Hippocampal formation (tissue), 2 donors: ENCODE measurements at regions not wholly inside any gene's neighbourhood (a gene's known extent, or its start where the extent isn't known, plus 50 kb on each side); places are given as distances from the start of the nearest gene placed in this dataset.
A peak's percentile ranks its signal among the peaks of the same experiment; 100 is the strongest.
"Not testable (repeated sequence)": the region's sequence is repeated elsewhere in the genome, so short reads cannot be mapped to it uniquely, and the experiment has no call there.

Source experiments
- DNase-seq, 2 donors: peaks; one replicate each; lab custom pipeline; 2025; lab: John Stamatoyannopoulos, UW

DNA sequence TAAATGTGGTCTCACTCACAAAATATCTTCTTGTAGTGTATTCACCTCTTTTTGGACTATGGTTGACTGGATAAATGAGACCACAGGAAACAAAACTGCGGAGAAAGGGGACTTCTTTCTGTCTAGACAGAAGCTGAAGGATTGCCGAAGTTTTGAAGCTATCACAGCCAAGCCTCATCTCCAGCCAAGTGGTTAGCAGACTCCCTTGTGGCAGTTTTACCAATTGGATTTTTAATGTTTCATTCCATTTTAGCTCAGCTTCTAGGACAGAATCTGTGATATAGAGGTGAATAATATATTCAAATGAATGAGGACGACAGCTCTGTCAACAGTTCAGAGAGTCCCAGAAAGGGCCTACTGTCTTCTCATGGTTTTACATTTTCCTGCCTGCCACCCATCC lies 215.7 kb upstream of the ZNF608 start:
- no peak for DNase-seq

DNA sequence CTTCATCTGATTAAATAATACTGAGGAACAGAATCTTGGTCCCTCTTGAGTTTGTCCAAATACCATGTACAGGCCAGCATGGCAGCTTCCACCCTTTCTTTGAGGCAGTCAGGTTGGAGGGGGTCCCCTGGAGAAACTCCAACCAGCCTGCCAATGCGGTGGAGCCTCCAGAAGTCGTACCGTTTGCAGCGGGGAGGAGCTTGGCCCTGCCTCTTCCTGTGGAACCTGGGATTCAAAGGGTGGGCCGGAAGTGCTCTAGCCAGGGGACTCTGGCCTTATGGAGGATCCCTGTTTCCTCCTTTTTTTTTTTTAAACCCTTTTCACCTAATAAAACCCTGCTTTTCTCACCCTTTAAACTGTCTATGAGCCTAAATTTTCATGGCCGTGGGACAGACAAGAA lies 216.3 kb upstream of the ZNF608 start:
- no peak for DNase-seq

DNA sequence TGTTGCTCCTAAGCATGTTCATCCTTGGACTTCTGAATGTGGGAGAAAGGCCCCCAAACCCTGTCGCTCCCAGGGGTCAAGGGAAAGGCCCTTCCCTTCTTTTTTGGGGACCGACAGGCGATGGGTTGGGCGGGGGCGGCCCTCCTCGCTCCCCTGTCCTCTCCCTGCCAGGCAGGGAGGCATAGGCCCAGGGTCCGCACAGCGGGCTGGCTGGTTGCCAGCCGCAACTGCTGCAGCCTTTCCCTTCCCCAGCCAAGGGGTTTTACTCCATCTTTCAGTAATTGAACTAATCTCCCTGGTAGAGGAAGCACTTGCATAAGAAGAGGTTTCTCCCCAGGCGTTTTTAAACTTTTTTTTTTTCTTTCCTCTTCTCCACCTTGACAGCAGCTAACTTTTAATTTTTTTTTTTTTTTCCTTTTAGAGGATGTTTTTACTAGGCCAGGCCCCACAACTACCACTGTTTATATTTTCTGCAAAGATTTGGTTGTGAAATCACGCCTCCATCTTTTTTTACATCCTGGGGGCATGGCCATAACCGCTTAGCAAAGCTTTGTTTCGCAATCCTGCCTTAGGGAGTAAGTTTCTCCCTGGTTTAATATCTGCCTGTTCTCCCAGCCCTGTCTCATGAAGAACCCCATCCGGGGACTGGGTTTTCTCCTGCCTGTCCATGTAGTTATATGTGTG lies 216.9 kb upstream of the ZNF608 start:
- no peak for DNase-seq

DNA sequence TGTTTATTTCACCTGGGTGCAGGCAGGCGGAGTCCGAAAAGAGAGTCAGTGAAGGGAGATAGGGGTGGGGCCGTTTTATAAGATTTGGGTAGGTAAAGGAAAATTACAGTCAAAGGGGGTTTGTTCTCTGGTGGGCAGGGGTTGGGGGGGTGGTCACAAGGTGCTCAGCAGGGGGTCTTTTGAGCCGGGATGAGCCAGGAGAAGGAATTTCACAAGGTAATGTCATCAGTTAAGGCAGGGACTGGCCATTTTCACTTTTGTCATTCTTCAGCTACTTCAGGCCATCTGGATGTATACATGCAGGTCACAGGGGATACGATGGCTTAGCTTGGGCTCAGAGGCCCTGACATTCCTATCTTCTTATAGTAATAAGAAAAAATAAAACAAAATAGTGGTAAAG lies 220.3 kb upstream of the ZNF608 start:
- not testable (repeated sequence) for DNase-seq

DNA sequence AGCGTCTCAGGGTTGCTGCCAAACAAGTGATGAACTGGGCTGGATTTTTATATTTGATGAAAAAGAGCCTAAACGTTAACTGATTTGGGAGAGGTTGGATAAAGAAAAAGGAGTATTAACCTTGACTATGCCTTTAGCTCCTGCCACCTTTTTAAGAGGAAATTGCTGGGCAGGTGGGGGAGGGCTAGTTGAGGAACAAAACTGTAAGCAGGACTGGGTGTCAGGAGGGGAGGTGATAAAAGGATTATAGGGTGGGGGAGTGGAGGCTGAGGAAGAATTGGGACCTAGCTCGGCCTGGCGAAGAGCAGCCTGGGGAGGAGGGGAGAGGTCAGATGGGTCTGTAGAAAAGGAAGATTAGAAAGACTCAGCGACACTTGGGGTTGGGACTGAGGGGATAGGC lies 223.9 kb upstream of the ZNF608 start:
- not testable (repeated sequence) for DNase-seq

DNA sequence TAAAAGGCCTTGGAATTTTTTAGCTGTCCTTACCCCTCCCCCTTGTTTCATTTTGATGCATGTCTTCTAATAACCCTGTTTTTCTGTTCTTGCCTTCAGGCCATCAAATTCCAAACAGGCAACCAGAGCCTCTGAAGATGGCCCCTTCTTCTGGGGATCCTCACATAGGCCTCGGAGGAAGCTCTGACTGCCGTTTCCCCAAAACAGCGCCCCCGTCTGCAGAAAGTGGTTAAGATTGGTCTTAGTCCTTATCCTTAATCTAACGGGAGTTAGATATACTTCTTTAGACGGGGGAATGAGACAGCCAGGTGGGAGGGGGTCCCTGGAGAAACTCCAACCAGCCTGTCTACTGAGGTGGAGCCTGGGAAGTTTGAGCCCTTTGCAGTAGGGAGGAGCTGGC lies 226.3 kb upstream of the ZNF608 start:
- DNase-seq = no peak

DNA sequence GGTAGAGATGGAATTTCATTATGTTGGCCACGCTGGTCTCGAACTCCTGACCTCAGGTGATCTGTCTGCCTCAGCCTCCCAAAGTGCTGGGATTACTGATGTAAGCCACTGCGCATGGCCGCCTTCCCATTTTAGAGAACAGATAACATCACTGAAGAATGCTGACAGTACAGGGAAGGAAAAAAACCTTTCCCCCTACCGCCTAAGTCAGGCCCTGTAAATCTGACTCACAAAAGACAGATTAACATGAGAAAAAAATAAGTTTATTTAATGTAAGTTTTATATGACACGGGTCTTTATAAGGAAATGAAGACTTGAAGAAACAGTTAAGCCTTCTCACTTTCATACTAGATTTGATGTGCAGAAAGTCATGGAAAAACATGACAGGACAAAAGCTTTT lies 227.2 kb upstream of the ZNF608 start:
- DNase-seq = no peak

DNA sequence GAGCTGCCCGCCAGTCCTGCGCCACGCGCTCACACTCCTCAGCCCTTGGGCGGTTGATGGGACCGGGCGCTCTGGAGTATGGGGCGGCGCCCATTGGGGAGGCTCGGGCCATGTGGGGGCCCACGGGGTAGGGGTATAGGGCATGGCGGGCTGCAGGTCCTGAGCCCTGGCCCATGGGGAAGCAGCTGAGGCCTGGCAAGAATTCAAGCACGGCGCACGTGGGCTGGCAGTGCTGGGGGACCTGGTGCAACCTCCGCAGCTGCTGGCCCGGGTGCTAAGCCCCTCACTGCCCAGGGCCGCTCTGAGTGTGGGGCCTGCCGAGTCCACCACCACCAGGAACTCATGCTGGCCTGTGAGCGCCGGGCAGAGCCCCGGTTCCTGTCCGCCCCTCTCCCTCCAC lies 229.6 kb upstream of the ZNF608 start:
- no peak for DNase-seq

DNA sequence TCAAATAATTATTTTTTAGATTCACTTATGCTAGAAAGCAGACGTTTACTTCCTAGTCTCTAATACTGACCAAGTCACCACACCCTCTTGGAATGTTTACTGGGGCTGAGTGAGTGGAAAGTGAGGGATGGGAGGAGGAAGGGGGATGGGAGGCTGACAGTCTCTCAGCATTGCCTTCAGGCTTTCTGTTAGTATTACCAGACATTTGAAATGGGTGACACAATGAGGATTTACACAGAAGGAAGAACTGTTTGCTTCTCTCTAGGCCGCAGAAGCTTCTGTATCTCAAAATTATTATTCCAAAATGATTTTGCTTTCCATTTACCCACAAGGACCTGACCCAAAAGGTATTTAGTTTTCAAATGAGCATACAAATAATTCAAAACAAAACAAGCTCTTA lies 232.8 kb upstream of the ZNF608 start:
- DNase-seq = no peak

DNA sequence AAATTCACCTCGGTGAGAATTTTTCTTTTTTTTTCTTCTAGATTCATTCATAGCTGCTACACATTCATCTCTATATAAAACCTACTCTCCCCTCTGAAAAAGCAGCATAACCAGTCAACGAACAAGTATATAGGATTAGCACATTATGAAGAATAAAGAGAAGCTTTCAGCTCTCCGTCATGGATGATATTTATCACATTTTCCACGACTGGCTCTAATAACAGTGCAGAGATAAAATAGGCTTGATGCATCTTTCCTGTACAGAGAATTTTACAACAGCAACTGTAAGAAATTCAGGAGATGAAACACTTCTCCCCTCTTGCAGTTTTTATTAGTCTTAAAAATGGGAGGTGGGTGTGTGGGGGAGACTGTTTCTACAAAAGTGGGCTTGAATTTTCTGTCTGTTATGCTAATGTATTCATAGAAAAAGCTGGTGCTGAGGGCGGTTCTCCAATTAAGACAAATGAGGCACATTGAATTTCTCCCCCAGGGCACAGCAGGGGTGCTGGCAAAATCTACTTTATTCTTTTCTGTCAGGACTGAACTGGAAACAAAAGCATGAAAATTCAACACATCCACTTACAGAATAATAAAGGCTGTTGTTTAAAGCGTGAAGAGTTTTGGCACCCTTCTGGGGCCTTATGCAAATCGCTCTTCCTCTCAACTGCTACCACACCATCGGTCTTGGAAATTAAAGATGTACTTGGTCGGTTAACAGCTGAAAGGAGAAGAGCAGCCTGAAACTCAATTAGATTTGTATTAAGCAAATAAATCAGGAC lies 233.9 kb upstream of the ZNF608 start:
- DNase-seq = peak; percentile 60 to 92

DNA sequence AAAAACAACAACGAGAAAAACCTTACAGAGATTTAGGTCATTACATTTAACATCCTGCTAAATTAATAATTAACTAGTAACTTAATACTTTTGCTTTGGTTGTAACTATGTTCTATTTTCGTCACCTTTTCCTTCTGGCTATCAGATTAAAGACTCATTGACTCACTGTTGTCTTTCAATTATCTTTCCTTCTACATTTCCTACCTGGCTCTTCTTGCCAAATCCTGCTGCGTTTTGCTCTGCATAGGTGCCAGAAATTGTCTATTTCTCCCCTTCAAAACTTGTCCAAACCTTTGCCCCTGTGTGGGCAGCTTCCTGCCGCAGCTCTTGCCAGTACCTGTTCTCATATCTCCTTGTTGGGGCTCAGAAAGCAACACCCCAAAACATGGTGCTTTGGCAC lies 235.5 kb upstream of the ZNF608 start:
- DNase-seq = no peak

DNA sequence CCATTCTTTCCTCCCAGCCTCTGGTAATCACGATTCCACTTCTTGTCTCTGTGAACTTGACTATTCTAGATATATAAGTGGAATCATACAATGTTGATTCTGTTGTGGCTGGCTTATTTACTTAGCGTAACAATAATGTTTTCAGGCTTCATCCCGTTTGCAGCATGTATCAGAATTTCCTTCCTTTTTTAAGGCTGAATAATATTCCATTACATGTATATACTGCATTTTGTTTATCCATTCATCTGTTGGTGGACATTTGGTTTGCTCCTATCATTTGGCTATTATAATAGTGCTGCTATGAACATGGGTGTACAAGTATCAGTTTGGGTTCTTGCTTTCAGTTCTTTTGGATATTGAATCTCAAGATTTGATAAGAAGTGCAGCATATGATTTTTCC lies 239.7 kb upstream of the ZNF608 start:
- no peak for DNase-seq

DNA sequence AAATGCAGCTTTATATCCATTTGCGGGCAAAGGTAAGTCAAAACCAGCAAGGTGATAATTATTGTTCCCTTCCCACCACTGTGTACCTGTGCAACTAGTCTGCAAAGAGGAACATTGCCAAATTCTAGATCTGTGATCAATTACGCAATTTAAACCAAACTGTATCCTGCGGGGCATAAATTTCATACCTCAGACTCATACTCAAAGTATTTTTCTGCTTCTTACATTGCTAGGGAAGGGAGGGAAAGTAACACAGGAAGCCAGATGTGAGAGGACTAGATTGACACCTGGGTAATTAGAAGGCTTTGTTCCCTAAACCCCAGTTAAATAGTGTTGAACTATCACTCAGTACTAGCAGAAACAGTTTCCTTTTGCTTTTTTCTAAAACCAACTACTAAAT lies 240.2 kb upstream of the ZNF608 start:
- no peak for DNase-seq

DNA sequence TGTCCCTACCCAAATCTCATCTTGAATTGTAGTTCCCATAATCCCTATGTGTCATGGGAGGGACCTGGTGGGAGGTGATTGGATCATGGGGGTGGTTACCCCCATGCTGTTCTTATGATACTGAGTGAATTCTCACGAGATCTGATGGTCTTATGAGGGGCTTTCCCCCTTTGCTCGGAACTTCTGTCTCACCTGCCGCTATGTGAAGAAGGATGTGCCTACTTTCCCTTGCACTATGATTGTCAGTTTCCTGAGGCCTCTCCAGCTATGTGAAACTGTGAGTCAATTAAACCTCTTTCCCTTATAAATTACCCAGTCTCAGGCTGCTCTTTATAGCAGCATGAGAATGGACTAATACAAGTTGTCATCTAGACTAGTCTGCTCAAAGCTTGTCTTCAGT lies 241.3 kb upstream of the ZNF608 start:
- not testable (repeated sequence) for DNase-seq

DNA sequence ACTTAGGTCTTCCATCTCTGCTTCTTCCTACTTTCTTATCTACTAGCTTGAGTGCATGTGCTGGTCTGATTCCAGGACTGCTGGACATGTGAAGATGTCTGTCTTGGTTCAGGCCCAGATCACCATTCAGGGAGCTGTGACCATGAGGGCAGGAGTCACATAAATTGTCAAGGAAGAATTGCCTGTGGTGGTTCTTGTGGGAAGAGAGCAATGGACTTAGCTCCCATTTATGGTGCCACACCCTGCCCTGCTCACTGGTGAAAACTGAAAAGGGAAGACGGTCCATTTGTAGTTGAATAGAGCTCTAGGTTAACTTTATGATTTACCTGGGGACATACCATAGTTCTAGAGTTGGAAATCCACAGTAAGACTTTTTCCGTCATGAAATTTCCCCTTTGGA lies 244.3 kb upstream of the ZNF608 start:
- no peak for DNase-seq

DNA sequence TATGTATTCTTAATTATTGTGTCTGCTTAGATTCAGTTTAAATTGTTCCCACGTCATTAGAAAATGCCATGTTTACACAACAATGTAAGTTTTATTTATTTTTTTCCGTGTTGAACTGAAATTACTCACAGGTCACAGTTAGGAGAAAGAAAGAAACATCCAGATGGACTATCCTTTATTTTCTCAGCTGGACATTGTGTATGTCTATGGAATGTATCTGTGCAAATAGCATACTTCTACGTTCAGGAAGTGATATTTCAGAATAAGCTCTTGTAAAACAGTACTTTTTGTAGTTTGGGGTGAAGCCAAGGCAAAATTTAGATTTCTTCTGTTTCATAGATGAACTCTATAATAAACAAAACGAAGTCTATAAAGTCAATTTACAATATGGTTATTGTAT lies 249.0 kb upstream of the ZNF608 start:
- no peak for DNase-seq

DNA sequence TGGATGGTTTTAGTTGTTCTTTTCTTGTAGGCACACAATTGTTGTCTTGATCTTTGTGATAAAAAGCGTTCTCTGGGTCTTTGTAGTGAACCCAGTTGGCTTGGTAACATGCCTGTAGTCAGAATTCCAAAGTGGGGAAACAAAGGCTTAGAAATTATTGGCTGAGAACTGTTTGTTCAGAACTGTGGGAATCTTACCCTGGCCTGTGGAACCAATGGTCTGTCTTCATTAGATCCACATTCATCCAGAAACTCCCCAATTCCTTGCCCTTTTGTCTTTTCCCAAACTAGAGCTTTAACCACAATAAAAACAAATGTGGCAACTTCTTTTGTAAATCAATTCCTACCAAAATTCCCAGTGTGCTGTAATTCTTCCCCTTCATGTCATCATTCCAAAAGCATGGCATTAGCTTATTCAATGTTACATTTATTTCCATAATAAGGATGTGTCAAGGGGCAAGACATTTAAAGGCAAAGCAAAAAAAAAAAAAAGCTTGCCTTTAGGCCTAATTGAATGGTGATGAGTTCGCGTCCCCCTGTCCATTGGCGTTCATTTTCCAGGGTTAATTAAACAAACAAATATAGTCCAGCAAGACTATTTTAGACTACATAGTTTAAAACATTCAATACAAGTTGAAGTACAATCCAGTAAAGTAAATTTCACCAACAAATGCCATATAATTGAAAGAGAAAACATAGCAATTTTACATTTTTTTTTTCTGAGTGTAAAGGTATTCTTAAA lies 249.8 kb upstream of the ZNF608 start:
- DNase-seq = no peak

DNA sequence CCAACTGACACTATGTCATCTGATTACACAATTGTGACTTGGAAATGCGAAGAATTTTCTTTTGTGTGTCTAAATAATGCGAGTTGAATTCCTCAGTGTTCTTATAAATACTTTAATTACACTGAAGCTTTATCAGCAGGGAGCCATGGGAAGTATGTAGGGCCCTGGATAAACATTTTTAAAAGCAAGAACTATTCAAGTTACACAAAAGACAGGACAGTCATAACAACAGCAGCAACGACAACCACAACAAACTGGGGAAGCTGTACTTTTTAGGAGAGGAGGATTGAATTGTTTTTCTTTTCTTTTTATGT lies 250.3 kb upstream of the ZNF608 start:
- no peak for DNase-seq

DNA sequence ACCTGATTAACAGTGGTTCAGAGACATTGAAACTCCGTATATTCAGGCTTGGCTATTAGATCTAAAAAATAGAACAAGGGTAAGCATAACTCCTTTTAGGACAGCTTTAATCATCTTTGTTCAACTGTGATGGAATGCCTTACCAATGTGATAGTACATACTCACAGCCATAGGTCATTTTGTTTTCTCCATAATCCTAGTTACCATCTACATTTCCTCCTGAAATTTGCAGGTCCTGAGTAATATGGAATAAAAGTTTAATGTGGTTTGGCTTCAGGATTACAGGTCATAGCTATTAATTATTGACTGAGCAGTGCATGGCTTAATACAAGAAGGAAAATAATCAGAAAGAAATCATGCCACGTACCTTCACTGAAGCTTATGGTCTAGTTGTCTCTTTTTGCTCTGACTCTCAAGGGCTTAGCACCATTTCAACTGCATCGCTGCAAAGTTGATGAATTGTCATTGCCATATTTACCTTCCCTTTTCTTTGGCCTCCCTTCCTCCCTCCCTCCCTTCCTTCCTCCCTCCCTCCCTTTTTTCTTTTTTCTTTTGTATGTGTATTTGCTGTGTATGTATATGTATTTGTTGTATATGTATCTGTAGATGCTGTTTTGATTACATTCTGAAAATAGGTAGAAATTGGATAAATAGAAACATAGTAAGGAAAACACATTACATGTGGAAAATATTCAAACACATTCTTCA lies 250.9 kb upstream of the ZNF608 start:
- DNase-seq = no peak

DNA sequence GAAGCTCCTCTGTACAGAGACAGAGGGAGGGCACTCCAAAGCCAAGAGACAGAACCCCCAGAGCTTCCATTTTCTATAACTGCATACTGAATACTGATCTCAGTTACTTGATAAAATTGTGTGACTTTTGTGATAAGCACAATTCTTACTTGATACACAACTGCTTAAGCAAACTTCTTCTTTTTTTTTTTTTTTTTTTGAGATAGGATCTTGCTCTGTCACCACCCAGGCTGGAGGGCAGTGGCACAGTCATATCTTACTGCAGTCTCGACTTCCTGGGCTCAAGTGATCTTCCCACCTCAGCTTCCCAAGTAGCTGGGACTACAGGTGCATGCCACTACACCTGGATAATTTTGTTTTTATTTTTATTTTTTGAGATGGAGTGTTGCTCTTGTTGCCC lies 252.1 kb upstream of the ZNF608 start:
- DNase-seq = no peak

DNA sequence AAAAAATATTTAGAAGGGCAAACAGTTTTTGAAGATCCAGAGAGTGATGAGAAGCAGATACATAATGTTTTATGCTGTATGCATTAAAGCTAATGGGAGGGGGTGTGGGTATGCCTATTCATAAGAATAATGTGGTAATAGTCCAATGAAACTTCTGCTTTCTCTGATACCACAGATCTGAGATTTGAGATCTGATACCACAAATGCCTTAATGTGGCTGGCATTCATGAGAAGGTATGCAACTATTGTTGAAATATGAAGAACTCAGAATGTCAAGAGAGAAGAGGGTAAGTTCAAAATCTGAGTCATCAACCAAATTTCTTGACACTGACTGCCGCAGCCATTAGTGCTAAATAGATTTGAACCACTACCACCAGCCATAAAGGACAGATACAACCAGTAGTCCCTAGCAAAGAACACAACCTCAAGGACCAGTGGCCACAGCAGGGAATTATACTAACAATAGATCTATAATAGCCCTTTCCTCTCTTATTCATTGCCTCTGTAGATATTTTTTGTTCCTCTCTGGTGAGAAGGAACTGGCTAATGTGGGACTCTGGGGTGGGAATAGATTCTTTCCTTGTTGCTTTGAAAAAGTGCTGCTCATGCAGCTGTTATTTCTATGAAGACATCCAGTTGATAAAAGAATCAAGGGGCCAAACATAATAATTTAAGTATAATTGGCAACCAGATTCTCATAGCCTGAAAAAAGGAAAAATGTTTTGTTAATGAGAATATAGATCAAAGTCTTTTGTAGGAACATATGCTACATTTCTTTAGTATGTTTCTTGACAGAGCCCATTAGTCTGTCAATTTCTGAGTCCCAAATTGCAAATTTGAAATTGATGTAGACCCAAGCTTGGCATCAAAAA lies 256.5 kb upstream of the ZNF608 start:
- DNase-seq = no peak

DNA sequence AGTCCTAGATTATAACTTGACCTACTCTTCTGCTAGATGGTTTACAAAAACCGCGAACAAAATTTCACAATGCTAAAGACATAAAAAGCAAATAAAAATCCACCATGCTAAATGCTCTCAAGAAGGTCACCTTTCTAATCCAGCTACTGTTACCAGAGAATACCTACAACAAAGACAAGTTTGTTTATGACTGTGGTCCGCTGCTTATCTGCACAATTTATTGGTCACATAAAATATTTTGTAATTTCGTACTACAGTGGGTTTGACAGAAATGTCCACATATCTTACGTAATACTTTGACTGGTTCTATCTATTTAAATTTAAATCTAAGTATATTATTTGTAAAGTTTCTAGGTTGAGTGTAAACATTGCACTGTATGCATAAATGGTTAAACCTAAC lies 257.6 kb upstream of the ZNF608 start:
- DNase-seq = no peak
